EL (cell line): ENCODE measurements at regions not wholly inside any gene's neighbourhood (a gene's known extent, or its start where the extent isn't known, plus 50 kb on each side); places are given as distances from the start of the nearest gene placed in this dataset.

ENCODE experiments used
- DNase-seq: peaks from one replicate; pipeline ENCODE4 v3.0.0-alpha.2; 2016

GRCh38 chr3:21357241-21357640 is 393.8 kb downstream of the ZNF385D start:
- DNase-seq, result no peak

DNA sequence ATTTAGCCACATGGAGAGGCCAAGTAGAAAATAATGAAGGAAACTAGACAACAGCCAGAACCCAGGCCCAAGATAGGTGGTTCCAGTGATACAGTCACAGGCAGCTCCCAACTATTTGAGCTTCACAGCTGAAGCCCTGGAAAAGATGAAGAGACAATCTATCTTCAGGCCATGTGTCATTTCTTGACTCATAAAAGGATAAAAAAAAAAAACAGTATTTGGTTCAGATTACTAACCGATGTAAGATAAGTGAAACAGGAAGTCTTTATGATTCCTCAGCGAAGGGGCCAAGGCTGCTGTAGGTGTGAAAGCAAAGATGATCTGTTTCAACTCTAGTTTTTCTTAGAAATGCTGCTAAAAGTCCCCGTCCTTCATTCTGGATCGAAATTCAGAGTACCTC is 394.6 kb downstream of the ZNF385D start:
- peak; percentile 60 for DNase-seq

DNA sequence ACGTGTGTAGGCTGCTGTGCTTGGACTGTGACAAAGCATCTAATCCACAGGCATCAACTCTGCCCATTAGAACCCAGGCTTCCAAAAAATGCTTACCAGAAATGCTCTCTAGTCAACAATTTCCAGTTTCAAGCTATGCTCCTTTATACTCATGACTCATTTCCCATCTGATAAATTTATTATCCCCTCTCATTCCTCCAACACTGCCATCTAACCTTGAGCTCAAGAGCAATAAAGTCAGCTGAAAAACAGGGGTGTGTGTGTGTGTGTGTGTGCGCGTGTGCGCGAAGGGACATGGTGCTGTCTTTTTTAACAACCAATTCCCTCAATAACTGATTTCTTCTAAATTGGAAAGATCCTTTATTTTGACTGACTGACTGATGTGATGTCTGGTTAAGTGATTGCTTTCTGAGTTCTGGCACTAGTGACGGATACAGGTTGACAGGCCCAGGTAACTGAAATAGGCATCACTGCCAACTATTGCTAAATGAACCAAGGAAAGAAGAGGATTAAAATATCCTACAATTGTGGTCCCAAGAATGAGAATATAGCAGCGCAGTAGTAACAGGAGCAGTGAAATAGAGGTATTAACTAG is 405.5 kb downstream of the ZNF385D start:
- DNase-seq, result no peak

GRCh38 chr3:21331857-21332256 is 419.2 kb downstream of the ZNF385D start:
- no peak for DNase-seq

DNA sequence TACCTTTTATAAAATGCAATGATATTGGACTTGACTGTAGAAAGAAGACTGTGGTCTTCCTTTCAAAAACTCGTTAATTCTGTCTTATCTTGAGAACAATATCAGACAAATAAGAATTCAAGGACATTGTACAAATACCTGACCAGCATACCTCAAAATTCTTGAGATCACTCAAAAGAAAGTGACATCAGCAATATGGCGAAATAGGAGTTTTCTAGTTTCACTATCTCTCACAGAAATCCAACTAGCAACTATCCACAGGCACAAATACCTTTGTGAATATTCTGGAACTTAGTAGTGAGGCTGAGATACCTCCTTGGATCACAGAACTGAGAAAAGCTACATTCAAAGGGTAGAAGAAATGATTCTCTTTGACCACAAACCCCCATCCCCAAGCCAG is 419.7 kb downstream of the ZNF385D start:
- peak; percentile 8 for DNase-seq

DNA sequence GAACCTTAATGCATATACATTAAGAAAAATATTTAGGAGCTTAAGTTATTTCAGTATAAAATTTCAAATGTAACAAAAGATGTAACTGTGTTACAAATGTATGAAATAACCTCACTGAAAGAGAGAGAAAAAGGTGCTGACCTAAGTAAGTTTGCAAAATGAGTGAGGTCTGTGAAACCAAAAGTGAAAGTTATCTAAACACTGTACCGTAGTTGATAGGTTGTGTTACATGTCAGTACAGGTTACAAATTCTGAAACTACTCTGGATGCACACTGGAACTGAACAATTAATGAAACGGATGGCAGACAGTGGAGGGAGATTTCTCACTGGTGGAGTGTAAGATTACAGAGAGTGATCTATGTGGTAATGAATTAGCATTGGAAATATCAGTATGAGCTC is 420.7 kb downstream of the ZNF385D start:
- DNase-seq, result peak; percentile 13

DNA sequence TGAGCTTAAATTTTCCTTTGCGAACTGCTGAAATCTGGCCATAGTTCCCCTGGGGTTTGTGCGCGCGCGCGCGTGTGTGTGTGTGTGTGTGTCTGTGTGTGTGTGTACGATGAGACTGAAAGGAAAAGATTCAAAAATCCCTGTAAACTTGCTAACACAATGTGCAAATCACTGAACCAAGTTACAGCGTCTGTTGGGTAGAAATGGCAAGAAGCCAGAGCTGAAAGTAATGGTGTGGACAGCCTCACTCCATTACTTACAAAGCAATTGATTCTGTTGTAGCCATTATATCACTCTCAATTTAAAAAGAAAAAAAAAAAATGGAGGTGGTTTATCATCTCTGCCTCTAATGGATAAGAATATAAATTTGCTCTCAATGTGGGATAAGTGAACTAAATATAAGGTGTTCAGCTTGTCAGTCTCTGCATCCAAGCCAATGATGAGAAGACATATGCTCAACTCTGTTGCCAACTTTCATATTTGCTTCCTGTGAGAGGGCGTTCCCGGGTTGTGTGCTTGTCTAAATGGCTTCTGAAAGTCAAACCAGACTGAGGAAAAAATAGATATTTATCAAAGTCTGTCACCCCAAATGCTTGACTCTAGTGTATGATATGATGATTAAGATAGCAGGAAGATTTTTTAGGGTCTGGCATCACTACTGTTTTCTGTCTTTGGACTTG is 422.2 kb downstream of the ZNF385D start:
- no peak for DNase-seq

GRCh38 chr3:21326704-21327475 is 424.1 kb downstream of the ZNF385D start:
- DNase-seq, result peak; percentile 31

DNA sequence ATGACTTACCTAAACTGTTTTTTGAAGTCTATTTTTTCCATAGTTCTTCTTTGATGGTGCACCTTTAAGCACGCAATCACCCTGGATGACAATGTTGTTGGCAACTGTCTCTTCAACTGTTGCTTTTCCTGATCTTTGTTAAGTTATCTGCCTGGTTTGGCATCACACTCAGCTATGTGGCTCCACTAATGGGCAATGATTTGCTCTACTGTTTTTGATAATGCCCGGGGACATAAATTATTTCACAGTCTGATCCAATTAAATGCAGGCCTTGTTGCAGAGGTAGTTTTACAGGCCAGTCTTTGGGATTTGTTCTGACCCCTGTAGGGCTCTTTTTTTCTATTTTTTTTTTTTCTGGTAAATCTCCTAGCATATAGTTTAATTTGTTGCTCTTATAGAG is 436.3 kb downstream of the ZNF385D start:
- DNase-seq, result no peak

- no peak for DNase-seq
Observed at GRCh38 chr3:21310891-21311290, 440.1 kb downstream of the ZNF385D start.

DNA sequence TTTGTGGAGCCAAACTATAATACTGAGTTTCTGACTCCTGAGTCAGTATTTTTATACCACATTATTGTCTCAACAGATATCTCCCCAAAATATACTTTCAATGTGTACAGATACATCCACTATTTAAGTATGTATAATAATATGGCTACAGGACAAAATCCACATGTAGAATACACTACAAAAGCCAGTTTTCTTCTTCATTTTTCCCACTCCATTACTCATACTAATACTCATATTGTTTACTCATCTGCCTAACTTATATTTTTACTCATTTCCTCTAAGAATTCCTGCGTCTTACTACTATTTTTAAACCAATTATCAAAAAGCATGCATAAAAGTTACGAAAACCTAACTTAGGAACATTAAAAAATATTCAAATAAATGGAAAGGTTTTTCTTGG is 440.8 kb downstream of the ZNF385D start:
- peak; percentile 10 for DNase-seq

- no peak for DNase-seq
Observed at GRCh38 chr3:21297304-21297703, 453.7 kb downstream of the ZNF385D start.

DNA sequence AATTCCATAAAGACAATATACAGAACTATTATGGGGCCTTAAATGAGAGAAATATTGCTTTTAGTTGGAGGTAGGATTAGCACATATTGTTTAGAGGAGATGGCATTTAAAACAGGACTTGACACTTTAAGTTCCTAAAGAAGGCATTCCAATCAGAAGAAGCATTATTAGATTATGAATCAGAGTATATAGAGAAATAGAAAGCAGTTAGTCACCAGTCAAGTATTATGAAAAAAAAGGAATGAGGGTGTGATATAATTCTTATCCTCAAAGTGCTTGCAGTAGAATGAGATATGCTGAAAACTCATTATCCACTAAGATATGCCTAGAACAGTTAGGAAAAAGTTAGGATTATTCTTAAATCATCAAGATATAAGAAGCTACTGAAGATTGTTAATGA is 456.2 kb downstream of the ZNF385D start:
- DNase-seq, result peak; percentile 68

DNA sequence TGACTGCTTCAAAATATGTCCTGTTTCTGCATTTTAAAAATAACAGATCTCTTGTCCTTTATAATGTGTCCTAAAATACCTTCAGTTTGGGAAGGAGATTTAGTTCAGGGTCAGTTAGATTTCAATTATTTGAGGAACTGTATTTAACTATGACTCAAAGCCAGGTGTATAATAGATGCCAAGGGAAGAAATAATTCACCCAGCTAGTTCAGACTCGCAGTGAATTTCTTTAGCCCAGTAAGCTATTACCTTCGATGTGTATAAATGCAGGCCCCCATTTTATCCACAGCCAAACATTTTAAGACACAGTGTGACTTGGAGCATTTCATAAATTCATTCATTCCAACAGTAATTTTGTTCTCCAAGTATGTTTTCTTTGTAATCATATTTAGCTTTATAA is 458.0 kb downstream of the ZNF385D start:
- DNase-seq, result no peak

GRCh38 chr3:21290557-21290956 is 460.5 kb downstream of the ZNF385D start:
- DNase-seq, result no peak

GRCh38 chr3:21274079-21274571 is 476.9 kb downstream of the ZNF385D start:
- peak; percentile 62 for DNase-seq

DNA sequence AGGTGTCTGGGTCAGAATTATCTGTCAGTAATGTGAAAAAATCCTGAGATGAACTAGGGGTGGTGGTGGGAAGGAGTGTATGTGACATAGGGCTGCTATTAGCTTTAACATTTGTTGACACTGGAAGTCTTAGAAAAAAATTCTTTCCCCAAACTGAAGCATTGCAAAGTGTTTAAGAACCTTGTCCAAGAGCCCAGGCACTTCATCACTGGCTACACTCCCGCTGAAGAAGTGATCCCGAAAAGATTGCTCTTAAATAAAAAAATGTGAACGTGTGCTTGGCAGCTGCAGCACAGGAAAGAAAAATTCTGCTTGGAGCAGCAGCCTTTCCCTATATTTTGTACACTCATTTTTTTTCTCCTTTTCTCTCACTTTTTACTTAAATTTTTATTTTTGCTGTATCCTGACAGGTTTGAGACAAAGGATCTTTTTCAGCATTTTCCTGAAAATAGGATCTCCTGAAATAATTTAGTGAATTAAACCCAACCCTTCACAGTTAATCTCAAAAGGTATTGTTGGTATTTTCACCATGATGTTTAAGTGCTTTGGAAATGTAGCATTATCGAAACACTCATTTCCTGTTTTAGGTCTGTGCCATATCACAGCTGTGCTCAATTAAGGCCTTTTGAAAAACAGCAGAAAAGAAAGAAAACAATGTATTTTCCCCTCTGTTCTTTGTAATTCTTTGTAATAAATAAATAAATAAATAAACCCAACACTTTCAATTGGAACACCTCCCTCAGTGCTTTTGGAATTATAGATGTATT is 477.6 kb downstream of the ZNF385D start:
- peak; percentile 52 for DNase-seq

DNA sequence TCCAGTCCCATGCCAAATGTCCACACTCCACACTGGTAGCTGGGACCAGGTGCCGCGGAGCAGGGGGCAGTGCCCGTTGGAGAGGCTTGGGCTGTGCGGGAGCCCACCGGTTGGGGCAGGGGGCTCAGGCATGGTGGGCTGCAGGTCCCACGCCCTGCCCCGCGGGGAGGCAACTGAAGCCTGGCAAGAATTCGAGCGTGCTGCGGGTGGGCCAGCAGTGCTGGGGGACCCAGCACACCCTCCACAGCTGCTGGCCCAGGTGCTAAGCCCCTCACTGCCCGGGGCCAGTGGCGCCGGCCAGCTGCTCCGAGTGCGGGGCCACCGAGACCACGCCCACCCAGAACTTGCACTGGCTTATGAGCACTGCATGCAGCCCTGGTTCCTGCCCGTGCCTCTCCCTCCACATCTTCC is 479.4 kb downstream of the ZNF385D start:
- DNase-seq, result no peak

DNA sequence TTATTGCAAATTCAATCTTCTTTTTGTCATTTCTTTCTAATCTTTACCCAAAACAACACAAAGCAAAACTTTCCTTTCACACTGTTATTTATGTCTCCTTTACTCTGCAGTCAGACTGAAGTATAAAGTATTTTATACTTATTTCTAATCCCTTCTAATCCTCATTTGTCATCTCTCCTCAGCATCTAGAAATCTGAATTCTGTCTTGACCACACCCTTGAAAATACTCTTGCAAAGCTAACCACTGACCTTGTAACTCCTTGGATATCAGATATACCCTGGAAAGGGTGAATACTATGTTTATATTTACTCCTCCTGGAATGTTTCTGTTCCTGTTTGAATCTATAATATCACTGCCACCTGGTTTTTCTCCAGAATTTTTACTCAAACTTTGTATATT is 481.1 kb downstream of the ZNF385D start:
- no peak for DNase-seq

- DNase-seq, result no peak
Observed at GRCh38 chr3:21260507-21260906, 490.5 kb downstream of the ZNF385D start.

GRCh38 chr3:21259896-21260295 is 491.1 kb downstream of the ZNF385D start:
- no peak for DNase-seq

DNA sequence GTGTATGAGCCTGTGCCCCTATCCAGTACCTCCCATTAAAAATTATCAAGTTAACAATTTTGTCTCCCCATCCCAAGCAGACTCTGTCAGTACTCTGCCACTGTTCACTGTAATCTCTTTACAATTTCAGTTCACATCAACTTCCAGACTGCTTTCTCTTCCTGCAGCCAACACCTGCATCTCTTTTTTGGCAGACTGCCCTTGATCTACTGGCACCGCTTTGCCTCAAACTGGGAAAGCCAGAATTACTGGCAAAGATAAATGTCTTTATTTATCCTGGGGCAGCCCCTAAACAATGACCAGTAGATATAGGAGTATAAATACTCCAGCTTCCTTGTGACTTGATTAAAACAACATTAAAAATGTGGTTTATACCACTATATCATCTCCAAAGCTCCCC is 494.1 kb downstream of the ZNF385D start:
- no peak for DNase-seq

DNA sequence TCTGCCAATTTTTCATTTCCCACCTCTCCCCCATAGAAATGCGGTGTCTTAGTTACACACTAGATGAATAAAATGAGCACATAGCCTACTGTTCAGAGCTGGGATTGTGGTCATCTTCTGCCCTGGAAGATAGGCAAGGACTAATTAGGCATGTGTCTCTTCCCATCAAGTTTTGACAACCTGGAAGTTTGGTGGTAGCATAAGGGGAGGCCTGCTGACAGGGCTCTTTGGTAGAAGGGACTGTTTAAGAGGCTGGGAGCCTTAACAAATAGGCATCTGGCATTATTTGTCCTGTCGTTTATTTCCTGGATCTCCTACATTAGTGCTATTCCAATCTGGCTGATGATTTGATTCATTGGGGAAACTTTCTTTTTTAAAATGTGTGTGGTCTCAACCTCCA is 512.3 kb downstream of the ZNF385D start:
- no peak for DNase-seq
